ENCODE measurements at regions not wholly inside any gene's neighbourhood (a gene's known extent, or its start where the extent isn't known, plus 50 kb on each side); places are given as distances from the start of the nearest gene placed in this dataset.
"Not testable (repeated sequence)": the region's sequence is repeated elsewhere in the genome, so short reads cannot be mapped to it uniquely, and the experiment has no call there.

DNA sequence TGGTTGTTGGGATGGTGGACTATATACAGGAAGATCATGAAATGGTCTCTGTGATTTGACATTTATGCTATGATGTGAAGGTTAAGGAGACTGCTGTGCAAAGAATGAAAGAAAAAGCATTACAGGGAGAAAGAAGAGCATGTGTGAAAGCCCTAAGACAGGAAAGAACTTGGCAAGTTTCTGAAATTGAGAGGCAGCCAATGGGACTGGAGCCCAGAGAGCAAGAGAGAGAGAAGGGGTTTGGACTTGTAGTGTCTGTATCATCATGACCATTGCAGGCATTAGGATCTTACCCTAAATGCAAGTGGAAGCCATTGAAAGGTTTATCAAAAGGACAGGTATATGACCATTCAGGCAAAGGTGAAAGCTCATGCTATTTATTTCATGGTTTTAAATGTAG, 147.1 kb downstream of the NAA11 start:
- no peak for DNase-seq (ENCODE audit: low read depth)

GRCh38 chr4:79177388-79177787, 148.5 kb downstream of the NAA11 start:
- DNase-seq (ENCODE audit: low read depth) = no peak

GRCh38 chr4:79176351-79176750, 149.5 kb downstream of the NAA11 start:
- no peak for DNase-seq (ENCODE audit: low read depth)

DNA sequence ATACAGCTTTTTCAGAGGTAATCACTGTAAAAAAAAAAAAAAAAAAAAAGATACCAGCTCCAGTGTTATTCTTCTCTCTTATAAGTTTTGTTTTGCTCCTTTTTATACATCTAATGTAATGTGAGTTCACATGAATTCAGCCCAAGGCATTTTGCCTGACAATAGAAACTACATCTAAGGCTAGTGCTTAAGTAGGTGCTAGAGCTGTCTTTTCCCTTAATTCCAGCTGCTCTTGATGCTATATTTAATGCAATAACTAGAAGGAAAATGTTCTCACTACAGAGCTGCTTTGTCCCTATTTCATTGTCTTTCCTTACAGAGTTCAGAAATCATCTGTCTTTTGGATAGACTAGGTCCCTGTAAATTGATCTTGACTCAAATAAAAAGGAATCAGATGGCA, 150.1 kb downstream of the NAA11 start:
- no peak for DNase-seq (ENCODE audit: low read depth)

DNA sequence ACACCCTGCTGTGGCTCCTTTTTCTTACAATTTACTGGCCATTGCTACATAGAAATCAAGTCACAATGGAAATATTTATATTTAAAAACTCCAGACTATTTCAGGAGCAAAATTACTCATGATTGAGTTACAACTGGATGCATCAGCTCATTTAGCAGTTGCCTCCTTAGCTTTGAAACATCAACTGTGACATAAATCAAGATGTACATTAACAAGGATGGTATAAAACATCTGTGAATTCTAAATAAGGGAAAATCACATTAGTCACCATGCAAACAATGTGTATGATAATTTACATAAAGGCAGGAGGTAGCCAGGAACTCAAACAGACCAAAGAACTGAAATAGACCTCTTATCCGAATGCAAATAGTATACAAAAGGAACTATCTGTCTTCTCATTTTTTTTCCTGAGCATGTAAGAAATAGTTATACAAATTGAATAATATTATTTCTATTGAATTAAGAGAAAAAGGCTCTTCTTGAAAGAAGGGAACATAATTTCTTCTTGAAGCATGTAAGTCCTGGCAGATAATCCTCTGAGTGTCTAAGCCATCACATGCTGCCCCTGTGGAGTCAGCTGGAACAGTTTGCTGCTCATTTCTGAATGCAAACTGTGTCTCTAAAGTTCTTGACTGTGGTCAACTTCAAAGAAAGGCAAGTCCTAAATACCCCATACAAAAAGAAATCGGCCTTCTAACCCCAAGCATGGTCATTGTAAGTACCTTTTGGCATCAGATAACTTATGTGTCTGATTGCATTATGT, 151.2 kb downstream of the NAA11 start:
- no peak for DNase-seq (ENCODE audit: low read depth)

GRCh38 chr4:79173186-79173585, 152.7 kb downstream of the NAA11 start:
- DNase-seq (ENCODE audit: low read depth) = no peak

DNA sequence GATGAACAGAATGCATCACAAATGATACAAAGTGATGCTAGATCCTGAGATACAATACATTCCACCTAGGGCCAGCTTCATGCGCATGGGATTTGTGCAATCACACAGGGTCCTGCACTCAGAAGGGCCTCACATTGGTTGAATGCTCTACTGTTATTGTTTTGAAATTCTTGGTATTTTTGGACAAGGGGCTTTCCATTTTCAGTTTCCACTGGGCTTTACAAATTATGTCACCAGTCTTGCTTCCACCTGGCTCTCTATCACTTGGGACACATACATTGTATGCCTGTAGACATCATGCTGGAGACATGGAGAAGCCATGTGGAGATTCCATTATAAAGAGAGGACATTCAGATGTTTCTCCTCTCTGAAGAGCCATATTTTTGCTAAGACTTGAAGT, 155.8 kb downstream of the NAA11 start:
- no peak for DNase-seq (ENCODE audit: low read depth)

- no peak for DNase-seq (ENCODE audit: low read depth)
These were observed 160.8 kb downstream of the NAA11 start for GRCh38 chr4:79164907-79165610.

DNA sequence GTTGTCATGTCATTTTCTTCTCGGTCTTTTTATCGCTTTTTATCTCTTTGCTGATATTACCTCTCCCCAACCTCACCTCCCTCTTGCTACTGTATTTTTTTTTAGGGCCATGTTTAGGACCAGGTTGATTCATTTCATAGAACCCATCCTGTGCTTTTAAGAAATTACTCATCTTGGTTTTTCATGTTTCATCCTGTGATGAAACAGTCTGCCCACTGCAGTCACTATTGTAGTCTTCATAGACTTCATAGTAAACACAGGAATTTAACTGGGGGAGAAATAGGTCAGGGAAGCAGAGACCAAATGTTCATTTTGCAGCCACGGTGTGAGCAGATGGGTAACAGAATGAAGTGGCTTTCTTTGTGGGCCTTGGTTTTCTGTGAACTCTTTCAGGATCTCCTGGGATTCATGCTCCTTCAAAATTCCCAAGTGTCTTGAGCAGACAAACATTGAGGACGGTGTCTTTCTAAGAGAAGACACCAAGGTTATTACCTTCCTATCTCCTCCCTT, 161.8 kb downstream of the NAA11 start:
- no peak for DNase-seq (ENCODE audit: low read depth)

DNA sequence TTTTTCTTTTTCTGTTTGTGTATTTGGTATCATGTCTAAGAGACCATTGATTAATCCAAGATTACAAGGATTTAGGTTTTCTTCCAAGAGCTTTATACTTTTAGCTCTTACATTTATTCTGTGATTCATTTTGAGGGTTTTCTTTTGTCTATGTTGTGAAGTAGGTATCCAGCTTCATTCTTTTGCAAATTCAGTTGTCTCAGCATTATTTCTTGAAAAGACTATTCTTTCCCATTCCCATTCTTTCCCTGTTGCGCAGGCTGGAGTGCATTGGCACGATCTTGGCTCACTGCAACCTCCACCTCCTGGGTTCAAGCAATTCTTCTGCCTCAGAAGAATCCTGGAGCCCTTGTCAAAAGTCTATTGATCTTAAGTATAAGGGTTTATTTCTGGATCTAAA, 164.9 kb downstream of the NAA11 start:
- no peak for DNase-seq (ENCODE audit: low read depth)

DNA sequence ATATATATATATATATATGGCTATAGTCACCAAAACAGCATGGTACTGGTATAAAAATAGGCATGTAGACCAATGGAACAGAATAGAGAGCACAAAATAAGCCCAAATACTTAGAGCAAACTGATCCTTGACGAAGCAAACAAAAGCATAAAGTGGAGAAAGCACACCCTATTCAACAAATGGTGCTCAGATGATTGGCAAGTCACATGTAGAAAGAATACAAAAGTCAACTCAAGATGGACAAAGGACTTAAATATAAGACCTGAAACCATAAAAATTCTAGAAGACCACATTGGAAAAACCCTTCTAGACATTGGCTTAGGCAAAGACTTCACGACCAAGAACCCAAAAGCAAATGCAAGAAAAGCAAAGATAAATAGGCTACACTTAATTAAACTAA, 167.2 kb downstream of the NAA11 start:
- not testable (repeated sequence) for DNase-seq (ENCODE audit: low read depth)

GRCh38 chr4:79155336-79155735, 170.5 kb downstream of the NAA11 start:
- no peak for DNase-seq (ENCODE audit: low read depth)

GRCh38 chr4:79150820-79151416, 174.9 kb downstream of the NAA11 start:
- DNase-seq (ENCODE audit: low read depth) = no peak

DNA sequence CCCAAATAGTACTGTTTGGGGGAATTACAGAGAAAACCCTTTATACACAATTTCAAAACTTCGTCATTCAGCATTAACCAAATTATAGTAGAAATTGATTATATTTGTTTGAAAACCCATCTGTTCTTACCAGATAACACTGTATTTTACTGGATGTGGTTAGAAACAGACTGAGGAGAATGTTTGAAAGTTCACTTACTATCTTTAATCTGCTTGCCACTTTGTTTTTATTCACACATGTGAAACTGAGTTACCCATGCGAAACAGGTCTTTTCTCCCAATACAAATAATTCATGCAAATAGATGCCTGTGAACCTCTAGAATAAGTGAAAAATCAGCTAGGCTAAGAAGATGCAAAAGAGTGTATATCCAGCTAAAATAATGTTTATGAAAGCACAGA, 177.5 kb downstream of the NAA11 start:
- DNase-seq (ENCODE audit: low read depth) = no peak

DNA sequence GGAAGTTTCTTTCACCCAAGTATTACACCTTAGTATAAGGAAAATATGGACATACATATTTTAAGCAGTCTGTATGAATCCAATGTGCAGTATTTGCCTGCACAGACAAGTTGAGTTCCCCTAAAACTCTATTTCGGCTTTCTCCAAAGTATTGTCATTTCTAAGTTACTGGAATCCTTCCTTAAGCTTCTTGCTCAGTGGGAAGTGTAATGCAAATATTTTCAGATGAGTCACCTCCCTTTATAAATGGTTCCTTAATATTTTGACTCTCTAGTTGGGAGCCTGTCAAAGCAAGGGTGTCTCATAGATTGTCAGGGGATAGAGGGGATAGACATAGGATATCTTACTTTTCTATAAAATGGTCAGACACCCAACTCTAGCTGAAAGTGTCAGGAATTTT, 178.6 kb downstream of the NAA11 start:
- DNase-seq (ENCODE audit: low read depth) = no peak

DNA sequence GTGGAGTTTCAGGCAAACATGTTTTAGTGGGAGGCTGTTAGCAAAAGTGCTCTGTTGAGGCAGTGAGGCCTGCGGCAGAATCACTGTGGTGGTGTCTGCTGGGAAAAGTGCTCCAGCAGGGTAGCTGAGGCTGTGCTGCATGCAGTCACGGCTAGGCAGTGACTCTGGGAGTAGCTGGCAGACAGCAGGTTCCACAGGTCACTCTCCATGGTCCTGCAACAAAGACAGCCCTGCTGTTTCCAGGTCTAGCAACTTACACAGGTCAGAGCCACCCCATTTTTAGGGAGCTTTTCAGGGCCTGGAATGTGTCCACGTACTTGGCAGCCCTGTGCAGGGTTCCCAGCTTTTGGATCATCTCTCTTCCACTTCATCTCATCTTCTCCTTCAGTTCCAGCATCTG, 184.3 kb downstream of the NAA11 start:
- DNase-seq (ENCODE audit: low read depth) = no peak

- DNase-seq (ENCODE audit: low read depth) = no peak
These were observed 191.1 kb downstream of the NAA11 start for GRCh38 chr4:79134767-79135166.

DNA sequence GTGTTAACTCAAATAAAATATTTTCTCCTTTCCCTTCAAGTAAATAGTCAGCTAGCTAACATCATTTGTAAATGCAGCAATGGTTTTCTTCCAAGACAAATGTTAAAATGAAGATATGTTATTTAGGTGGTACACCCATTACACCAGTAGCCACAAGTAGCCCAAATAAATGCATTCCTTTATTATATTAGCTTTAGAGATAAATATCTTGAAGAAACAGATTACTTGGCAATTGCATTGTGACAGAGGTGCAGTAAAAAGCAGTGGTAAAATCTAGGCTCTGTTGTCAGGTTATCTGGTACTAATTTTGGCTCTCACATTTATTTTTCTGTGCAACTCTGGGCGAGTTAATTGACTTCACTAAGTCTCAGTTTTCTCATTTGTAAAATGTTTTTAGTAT, 193.0 kb downstream of the NAA11 start:
- DNase-seq (ENCODE audit: low read depth) = no peak

GRCh38 chr4:79121875-79122358, 182.7 kb upstream of the PAQR3 start:
- DNase-seq (ENCODE audit: low read depth) = no peak

DNA sequence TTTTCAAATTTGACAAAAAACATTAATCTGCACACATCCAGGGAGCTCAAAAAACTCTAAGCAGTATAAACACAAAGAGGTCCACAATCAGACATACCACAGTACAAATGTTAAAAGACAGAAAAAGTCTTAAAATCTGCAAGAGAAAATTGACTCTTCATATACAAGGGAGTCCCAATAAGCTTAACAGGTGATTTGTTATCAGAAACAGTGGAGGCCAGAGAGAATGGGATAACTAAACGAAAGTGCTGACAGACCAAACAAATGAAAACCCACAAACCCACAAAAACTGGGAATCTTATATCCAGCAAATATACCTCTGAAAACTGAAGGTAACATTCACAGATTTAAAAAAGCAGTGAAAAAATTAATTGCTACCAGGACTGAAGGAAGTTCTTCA, 182.0 kb upstream of the PAQR3 start:
- no peak for DNase-seq (ENCODE audit: low read depth)

DNA sequence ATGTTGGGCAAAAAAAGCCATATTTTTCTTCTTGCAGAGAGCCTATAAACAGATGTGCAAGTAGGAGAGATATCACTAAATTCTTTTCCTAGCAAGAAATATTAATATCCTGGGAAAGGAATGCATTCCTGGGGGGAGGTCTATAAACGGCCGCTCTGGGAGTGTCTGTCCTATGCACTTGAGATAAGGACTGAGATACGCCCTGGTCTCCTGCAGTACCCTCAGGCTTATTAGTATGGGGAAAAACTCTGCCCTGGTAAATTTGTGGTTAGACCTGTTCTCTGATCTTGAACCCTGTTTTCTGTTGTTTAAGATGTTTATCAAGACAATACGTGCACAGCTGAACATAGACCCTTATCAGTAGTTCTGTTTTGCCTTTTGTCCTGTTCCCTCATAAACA, 177.8 kb upstream of the PAQR3 start:
- not testable (repeated sequence) for DNase-seq (ENCODE audit: low read depth)

DNA sequence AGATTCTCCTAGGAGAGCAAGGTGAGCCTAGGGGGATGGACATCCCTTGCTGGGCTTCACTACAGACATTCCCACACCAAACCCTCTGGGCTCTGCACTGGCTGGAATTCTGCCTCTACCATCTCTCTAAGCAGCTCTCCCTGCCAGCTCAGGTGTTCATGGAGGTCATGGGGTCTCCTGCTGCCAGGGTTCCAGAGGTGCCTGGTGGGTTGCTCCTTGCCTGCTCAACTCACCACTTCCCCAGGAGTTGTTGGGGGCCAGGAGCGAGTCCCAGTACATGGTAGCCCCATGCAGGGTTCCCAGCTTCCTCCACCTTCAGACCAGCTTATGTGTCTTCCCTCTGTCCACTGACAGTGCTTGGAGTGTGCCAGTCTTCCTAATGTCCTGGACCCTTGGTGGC, 167.8 kb upstream of the PAQR3 start:
- no peak for DNase-seq (ENCODE audit: low read depth)
